Erythroblast (primary cell): ENCODE measurements at regions not wholly inside any gene's neighbourhood (a gene's known extent, or its start where the extent isn't known, plus 50 kb on each side); places are given as distances from the start of the nearest gene placed in this dataset.
A peak's percentile ranks its signal among the peaks of the same experiment; 100 is the strongest.
"Not testable (repeated sequence)": the region's sequence is repeated elsewhere in the genome, so short reads cannot be mapped to it uniquely, and the experiment has no call there.

ENCODE experiments used
- DNase-seq, 2 experiments: peaks; one replicate each; lab custom pipeline; 2025; lab: John Stamatoyannopoulos, UW
- GATA1 ChIP-seq: IDR thresholded peaks from 2 replicates; pipeline ENCODE4 v1.6.1; 2011; ENCODE audit warnings: low read depth, mild to moderate bottlenecking, control low read depth, low read length, moderate library complexity
- POLR2A ChIP-seq: IDR thresholded peaks from 2 replicates; pipeline ENCODE4 v1.6.1; 2011; ENCODE audit warnings: mild to moderate bottlenecking, low read length

- no peak for DNase-seq
- TF ChIP-seq POLR2A (no peak), GATA1 (no peak)
Observed at GRCh38 chr15:62644889-62645742, 397.4 kb upstream of the TPM1 start.

- TF ChIP-seq POLR2A, result no peak
- no peak for TF ChIP-seq GATA1
- DNase-seq, result peak; percentile 85 to 89
Observed at GRCh38 chr15:62647202-62647842, 395.2 kb upstream of the TPM1 start.

GRCh38 chr15:62647843-62648505 lies 394.6 kb upstream of the TPM1 start:
- peak in 1 of 2 experiments; percentile 28 for DNase-seq
- TF ChIP-seq GATA1 (no peak), POLR2A (no peak)

GRCh38 chr15:62648954-62649353 lies 393.6 kb upstream of the TPM1 start:
- TF ChIP-seq GATA1 (no peak), POLR2A (no peak)
- peak; percentile 38 to 52 for DNase-seq

- TF ChIP-seq GATA1, result no peak
- no peak for TF ChIP-seq POLR2A
- peak in 1 of 2 experiments; percentile 25 for DNase-seq
Observed at GRCh38 chr15:62649793-62650420, 392.6 kb upstream of the TPM1 start.

- TF ChIP-seq POLR2A, result no peak
- no peak for TF ChIP-seq GATA1
- DNase-seq, result no peak
Observed at GRCh38 chr15:62653122-62653521, 389.4 kb upstream of the TPM1 start.

- DNase-seq, result no peak
- TF ChIP-seq GATA1 (no peak), POLR2A (no peak)
Observed at GRCh38 chr15:62656071-62656470, 386.5 kb upstream of the TPM1 start.

- DNase-seq, result not testable (repeated sequence)
Observed at GRCh38 chr15:62657501-62657900, 385.0 kb upstream of the TPM1 start.

- no peak for DNase-seq
- TF ChIP-seq POLR2A, result no peak
Observed at GRCh38 chr15:62658498-62658897, 384.0 kb upstream of the TPM1 start.

- TF ChIP-seq GATA1, result no peak
- TF ChIP-seq POLR2A, result no peak
- DNase-seq, result no peak
Observed at GRCh38 chr15:62663547-62663946, 379.0 kb upstream of the TPM1 start.

GRCh38 chr15:62665449-62665848 lies 377.1 kb upstream of the TPM1 start:
- TF ChIP-seq GATA1, result no peak
- TF ChIP-seq POLR2A, result no peak
- DNase-seq, result no peak

- no peak for TF ChIP-seq GATA1
- no peak for TF ChIP-seq POLR2A
- peak; percentile 17 to 45 for DNase-seq
Observed at GRCh38 chr15:62666046-62666445, 376.5 kb upstream of the TPM1 start.

- no peak for DNase-seq
- TF ChIP-seq GATA1 (no peak), POLR2A (no peak)
Observed at GRCh38 chr15:62672268-62672667, 370.3 kb upstream of the TPM1 start.

- TF ChIP-seq GATA1 (no peak), POLR2A (no peak)
- DNase-seq, result no peak
Observed at GRCh38 chr15:62676891-62677290, 365.7 kb upstream of the TPM1 start.
